ENCODE measurements at regions not wholly inside any gene's neighbourhood (a gene's known extent, or its start where the extent isn't known, plus 50 kb on each side); places are given as distances from the start of the nearest gene placed in this dataset.

DNA sequence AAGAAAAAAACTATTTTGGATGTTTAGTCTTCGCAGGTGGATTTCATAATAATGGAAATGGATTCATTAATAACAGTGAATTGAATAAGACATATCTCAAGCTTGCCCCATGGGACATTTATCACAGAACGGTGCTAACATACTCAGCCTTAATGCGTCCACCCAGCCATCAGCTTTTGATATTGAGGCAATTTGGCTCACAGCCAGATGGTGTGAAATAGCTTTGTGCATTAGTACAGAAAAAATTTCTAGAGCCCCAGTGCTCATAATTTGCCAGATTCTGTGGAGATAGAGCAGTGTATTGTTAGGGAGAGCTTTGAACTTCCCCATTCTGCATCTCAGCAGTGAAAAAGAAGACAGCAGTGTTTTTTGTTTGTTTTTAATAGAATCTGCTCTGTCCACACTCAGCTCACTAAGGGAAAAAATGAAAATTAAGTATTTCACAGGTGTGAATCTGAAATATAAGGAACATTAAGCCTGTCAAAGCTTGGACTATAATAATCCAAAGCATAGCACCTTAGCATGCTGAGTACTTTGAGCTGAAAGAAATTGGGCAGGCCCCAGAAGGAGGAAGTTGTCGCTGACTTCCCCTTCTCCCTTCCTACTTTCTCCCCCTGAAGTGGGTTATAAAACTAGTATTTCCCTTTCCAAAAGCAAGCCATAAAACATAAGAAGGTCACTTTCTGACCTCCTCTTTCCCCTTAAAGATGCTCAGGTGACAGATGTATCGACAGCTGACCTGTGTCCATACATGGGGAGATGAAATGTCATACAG is 295.8 kb downstream of the MAGEB5 start:
- H2AFZ ChIP-seq, result no peak overlapping the region

DNA sequence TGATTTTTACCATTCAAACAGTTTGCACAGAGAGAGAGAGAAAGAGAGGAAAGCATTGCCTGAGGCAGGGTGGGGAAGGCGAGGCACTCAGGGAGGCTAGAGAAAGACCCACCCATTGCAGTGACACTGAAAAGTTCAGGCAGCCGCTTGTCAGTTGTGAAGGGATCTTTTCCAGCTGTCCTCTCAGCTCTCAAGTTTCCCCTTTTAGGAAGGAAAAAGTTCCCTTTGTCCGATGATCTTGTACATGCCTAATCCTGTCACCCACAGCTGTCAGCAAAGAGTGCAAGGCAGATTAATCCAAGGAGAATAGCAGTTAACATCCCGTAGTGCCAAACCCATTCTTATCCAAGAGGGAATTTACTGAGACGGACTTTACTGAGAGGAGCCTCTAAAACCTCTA is 255.0 kb downstream of the MAGEB5 start:
- H3K9me3 ChIP-seq (ENCODE audit: low read depth), result no peaks in the 10 kb centered on the region
- H4K20me1 ChIP-seq (ENCODE audit: insufficient read depth, poor library complexity, severe bottlenecking), result no peaks in the 10 kb centered on the region
- H3K27me3 ChIP-seq, result no peaks in the 10 kb centered on the region
- H3K4me3 ChIP-seq, result no peak overlapping the region
- no peaks in the 10 kb centered on the region for H3K79me2 ChIP-seq
- WGBS (ENCODE audit: low lambda C conversion rate, missing lambda C conversion rate), result 64% methylated on average over 5 of the region's 5 CpGs
- no peak overlapping the region for H3K4me2 ChIP-seq
- H3K27ac ChIP-seq, result no peak overlapping the region
- no peak for DNase-seq (ENCODE audit: low spot score)
- H2AFZ ChIP-seq, result no peak overlapping the region
- no peaks in the 10 kb centered on the region for H3K9me2 ChIP-seq (replicated peaks; ENCODE audit: insufficient read depth)
- H3K4me1 ChIP-seq (ENCODE audit: insufficient read depth), result no peaks in the 10 kb centered on the region
- no peak for TF ChIP-seq EZH2 (IDR thresholded peaks at IDR 0.05; ENCODE audit: borderline replicate concordance)
- TF ChIP-seq EZH2phosphoT487 (IDR thresholded peaks at IDR 0.05; ENCODE audit: low read depth, severe bottlenecking, unreplicated experiment), result no peak
- TF ChIP-seq, protein P1, sequence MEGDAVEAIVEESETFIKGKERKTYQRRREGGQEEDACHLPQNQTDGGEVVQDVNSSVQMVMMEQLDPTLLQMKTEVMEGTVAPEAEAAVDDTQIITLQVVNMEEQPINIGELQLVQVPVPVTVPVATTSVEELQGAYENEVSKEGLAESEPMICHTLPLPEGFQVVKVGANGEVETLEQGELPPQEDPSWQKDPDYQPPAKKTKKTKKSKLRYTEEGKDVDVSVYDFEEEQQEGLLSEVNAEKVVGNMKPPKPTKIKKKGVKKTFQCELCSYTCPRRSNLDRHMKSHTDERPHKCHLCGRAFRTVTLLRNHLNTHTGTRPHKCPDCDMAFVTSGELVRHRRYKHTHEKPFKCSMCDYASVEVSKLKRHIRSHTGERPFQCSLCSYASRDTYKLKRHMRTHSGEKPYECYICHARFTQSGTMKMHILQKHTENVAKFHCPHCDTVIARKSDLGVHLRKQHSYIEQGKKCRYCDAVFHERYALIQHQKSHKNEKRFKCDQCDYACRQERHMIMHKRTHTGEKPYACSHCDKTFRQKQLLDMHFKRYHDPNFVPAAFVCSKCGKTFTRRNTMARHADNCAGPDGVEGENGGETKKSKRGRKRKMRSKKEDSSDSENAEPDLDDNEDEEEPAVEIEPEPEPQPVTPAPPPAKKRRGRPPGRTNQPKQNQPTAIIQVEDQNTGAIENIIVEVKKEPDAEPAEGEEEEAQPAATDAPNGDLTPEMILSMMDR (IDR thresholded peaks at IDR 0.05; ENCODE audit: poor library complexity), result no peak
- no peaks in the 10 kb centered on the region for H3K36me3 ChIP-seq (replicated peaks; ENCODE audit: insufficient read depth, low read depth)

More for the DNA sequence above, 295.8 kb downstream of the MAGEB5 start:
- Histone ChIP-seq H3K4me1 (ENCODE audit: insufficient read depth) (no peaks in the 10 kb centered on the region), H3K79me2 (no peaks in the 10 kb centered on the region), H3K4me2 (no peak overlapping the region), H3K9me2 (replicated peaks; ENCODE audit: insufficient read depth) (no peaks in the 10 kb centered on the region), H3K9me3 (ENCODE audit: low read depth) (no peaks in the 10 kb centered on the region), H3K27me3 (no peaks in the 10 kb centered on the region), H4K20me1 (ENCODE audit: insufficient read depth, poor library complexity, severe bottlenecking) (no peaks in the 10 kb centered on the region), H3K4me3 (no peak overlapping the region), H3K36me3 (replicated peaks; ENCODE audit: insufficient read depth, low read depth) (no peaks in the 10 kb centered on the region), H3K27ac (no peak overlapping the region)
- TF ChIP-seq, protein P1 (IDR thresholded peaks at IDR 0.05; ENCODE audit: poor library complexity), result no peak
- TF ChIP-seq EZH2 (IDR thresholded peaks at IDR 0.05; ENCODE audit: borderline replicate concordance) (no peak), EZH2phosphoT487 (IDR thresholded peaks at IDR 0.05; ENCODE audit: low read depth, severe bottlenecking, unreplicated experiment) (no peak)
- DNase-seq (ENCODE audit: low spot score), result no peak
- WGBS (ENCODE audit: low lambda C conversion rate, missing lambda C conversion rate), result 79% methylated on average over 5 of the region's 5 CpGs

DNA sequence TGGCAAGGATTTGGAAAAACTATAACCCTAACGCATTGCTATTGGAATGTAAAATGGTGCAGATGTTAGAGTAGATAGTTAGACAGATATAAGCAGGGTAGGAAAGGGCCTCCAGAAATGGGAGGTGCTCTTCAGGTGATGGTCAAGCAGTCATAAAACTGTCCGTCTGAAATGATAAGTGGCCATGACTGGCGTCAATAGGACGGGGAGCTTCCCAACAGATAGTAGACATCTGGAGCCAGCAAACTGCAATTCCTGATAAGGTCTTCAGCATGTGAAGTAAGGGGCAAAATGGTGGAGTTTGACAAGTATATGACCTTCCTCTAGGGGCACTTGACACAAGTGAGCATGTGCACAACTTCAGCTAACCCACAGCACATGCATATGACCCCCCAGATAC is 250.4 kb downstream of the MAGEB5 start:
- TF ChIP-seq EZH2 (IDR thresholded peaks at IDR 0.05; ENCODE audit: borderline replicate concordance) (no peak), EZH2phosphoT487 (IDR thresholded peaks at IDR 0.05; ENCODE audit: low read depth, severe bottlenecking, unreplicated experiment) (no peak)
- TF ChIP-seq, protein P1 (IDR thresholded peaks at IDR 0.05; ENCODE audit: poor library complexity), result no peak
- DNase-seq (ENCODE audit: low spot score), result no peak
- Histone ChIP-seq H2AFZ (no peak overlapping the region), H4K20me1 (ENCODE audit: insufficient read depth, poor library complexity, severe bottlenecking) (no peaks in the 10 kb centered on the region), H3K9me3 (ENCODE audit: low read depth) (no peaks in the 10 kb centered on the region), H3K27me3 (no peaks in the 10 kb centered on the region), H3K4me1 (ENCODE audit: insufficient read depth) (no peaks in the 10 kb centered on the region), H3K4me2 (no peak overlapping the region), H3K36me3 (replicated peaks; ENCODE audit: insufficient read depth, low read depth) (no peaks in the 10 kb centered on the region), H3K4me3 (no peak overlapping the region), H3K27ac (no peak overlapping the region), H3K9me2 (replicated peaks; ENCODE audit: insufficient read depth) (no peaks in the 10 kb centered on the region), H3K79me2 (no peaks in the 10 kb centered on the region)
- WGBS (ENCODE audit: low lambda C conversion rate, missing lambda C conversion rate), result 88% methylated on average over 4 of the region's 4 CpGs
